ENCODE measurements at regions not wholly inside any gene's neighbourhood (a gene's known extent, or its start where the extent isn't known, plus 50 kb on each side); places are given as distances from the start of the nearest gene placed in this dataset.

DNA sequence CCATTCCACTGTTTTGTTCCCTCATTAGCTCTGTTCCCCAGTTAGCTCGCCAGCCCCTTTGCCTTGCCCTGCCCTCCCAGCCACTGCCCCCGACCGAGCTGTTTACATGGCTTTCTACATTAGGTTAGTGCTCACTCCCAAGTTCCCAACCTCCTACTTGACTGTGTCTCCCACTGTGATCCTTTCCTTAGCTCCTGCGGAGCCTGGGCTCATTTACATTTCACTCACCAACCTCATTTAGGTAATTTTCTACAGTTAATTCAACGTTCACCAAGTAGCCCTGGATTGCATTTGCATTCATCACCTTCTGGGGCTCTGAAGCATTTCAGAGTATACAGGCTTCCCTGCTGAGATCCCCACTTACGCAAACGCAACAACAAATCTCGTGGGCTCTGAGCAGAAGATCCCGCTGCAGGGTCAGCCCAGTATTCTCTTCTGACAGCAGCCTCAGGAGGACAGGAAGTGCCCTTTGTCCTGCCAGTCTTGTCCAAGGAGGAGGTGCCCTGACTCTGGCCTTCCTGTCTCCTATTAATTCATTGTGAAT is 325.8 kb upstream of the CCL2 start:
- TF ChIP-seq, protein P1, sequence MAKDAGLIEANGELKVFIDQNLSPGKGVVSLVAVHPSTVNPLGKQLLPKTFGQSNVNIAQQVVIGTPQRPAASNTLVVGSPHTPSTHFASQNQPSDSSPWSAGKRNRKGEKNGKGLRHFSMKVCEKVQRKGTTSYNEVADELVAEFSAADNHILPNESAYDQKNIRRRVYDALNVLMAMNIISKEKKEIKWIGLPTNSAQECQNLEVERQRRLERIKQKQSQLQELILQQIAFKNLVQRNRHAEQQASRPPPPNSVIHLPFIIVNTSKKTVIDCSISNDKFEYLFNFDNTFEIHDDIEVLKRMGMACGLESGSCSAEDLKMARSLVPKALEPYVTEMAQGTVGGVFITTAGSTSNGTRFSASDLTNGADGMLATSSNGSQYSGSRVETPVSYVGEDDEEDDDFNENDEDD (CRISPR knock-in tag; IDR thresholded peaks at IDR 0.05; ENCODE audit: borderline replicate concordance), result no peak
- TF ChIP-seq KAT7 (CRISPR knock-in tag; IDR thresholded peaks at IDR 0.05; ENCODE audit: borderline replicate concordance) (no peak), KDM1A (CRISPR knock-in tag; IDR thresholded peaks at IDR 0.05) (no peak), ZNF274 (CRISPR knock-in tag; IDR thresholded peaks at IDR 0.05) (no peak), MNT (IDR thresholded peaks at IDR 0.05) (no peak), EP300 (IDR thresholded peaks at IDR 0.05; ENCODE audit: low read depth in 2 of 2, low read length in 2 of 2) (no peak), EP300 (CRISPR knock-in tag; IDR thresholded peaks at IDR 0.05; ENCODE audit: borderline replicate concordance) (no peak), ZNF512 (CRISPR knock-in tag; IDR thresholded peaks at IDR 0.05) (no peak), CREB3 (CRISPR knock-in tag; IDR thresholded peaks at IDR 0.05) (no peak), ZSCAN25 (CRISPR knock-in tag; IDR thresholded peaks at IDR 0.05) (no peak), ZNF253 (CRISPR knock-in tag; IDR thresholded peaks at IDR 0.05; ENCODE audit: borderline replicate concordance) (no peak), TFE3 (CRISPR knock-in tag; IDR thresholded peaks at IDR 0.05) (no peak), CREB1 (IDR thresholded peaks at IDR 0.05) (no peak), CREB1 (CRISPR knock-in tag; IDR thresholded peaks at IDR 0.05) (no peak)
- TF ChIP-seq, protein P2, sequence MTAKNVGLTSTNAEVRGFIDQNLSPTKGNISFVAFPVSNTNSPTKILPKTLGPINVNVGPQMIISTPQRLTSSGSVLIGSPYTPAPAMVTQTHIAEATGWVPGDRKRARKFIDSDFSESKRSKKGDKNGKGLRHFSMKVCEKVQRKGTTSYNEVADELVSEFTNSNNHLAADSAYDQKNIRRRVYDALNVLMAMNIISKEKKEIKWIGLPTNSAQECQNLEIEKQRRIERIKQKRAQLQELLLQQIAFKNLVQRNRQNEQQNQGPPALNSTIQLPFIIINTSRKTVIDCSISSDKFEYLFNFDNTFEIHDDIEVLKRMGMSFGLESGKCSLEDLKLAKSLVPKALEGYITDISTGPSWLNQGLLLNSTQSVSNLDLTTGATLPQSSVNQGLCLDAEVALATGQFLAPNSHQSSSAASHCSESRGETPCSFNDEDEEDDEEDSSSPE (CRISPR knock-in tag; IDR thresholded peaks at IDR 0.05), result no peak

Data from HepG2 (cell line).